NCI-H2107 treated with DMSO at 0.1 percent for 48 hours (cell line): ENCODE measurements at regions not wholly inside any gene's neighbourhood (a gene's known extent, or its start where the extent isn't known, plus 50 kb on each side); places are given as distances from the start of the nearest gene placed in this dataset.

Experiments used
- DNase-seq: peaks from one replicate; lab custom pipeline; 2025; ENCODE audit not compliant: unreplicated experiment; lab: John Stamatoyannopoulos, UW

DNA sequence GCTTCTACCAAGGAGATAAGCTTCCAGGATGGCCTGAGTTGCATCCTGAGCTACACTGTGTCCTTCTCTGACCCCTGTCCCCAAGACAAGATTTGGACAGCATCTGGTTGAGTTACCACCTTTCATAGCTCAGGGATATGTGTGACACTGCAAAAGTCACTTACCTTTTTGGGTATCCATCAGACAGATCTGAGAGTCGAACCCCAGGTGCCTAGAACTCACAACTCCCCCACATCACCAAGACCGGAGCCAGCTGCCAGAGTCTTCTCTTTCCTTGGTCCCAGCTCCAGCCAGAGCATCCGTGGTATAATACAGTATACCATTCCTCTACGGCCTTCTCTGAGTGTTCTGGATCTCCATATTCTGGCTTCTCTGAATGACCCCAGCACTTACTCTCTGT, 133.0 kb downstream of the CD83 start:
- DNase-seq: no peak

DNA sequence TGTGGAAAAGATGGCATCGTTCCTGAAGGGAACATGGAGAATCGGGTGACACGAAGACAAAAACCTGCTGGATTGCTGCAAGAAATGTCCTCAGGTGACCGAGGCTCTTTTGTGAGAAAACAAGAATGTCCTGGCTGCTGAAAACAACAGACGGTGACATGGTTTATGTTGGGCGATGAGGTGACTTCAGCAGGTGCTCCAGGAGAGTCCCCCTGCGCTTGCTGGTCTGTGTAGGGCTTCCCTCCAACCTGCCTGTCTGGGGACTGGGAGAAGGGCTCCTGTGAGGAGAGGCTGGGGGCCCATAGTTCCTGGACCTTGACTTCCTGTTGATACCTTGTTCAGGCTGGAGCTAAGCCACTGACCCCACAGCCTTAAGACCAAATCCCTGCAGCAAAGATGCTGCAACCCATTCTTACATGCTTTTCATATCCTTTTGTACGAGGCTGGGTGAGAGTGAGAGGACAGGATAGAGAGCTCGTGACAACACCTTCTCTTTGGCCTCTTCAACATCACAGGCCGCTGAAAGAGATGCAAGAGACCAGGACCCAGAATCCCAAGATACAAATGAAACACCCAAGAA, 134.8 kb downstream of the CD83 start:
- no peak for DNase-seq

- DNase-seq: no peak
These were observed 136.9 kb downstream of the CD83 start for GRCh38 chr6:14254505-14254904.

- DNase-seq: no peak
These were observed 138.3 kb downstream of the CD83 start for GRCh38 chr6:14255916-14256315.

- no peak for DNase-seq
These were observed 140.5 kb downstream of the CD83 start for GRCh38 chr6:14258117-14258516.

- no peak for DNase-seq
These were observed 141.4 kb downstream of the CD83 start for GRCh38 chr6:14258695-14259593.

DNA sequence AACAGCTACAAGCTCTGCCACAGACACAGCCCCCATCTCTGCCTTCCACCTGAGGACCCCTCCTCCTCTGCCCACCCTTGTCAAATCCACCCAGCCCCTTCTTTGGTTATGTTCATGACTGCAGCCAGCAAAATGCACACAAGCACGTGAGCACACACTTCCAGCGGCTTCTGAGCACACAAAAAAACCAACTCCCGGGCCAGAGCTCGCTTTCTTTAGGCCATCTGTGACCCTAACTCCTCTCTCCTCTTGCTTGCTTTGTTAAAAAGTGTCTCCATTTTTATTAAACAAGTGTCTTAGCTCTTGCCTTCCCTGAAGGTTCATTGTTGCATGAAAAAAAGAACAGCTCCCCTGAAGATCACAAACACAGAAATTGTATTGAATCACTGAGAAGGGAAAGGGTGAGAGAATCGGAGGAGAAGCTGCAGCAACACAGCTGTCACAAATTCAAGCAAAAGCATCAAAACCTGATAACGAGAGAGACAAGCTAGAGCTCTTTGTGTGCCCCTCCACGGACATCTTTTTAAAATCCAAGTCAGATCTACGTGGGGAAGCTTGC, 142.1 kb downstream of the CD83 start:
- no peak for DNase-seq

DNA sequence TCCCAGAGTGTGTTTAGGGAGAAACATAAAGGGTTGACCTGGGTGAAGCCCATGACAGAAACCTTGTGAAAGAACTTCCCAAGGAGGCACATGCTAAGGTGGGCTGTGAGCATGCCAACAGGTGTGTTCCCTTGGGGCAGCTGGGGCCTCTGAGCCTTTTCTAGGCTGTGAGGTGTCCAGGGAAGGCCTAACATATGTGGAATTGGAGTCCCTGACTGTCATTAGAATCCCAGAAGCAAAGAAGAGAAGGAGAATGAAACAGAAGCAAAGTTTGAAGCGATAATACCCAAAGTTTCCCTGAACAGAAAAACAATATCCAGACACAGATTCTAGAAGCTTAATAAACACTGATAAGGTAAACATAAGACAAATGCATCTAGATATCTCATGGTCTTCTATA, 143.3 kb downstream of the CD83 start:
- no peak for DNase-seq

GRCh38 chr6:14263881-14264424, 146.4 kb downstream of the CD83 start:
- DNase-seq: no peak

DNA sequence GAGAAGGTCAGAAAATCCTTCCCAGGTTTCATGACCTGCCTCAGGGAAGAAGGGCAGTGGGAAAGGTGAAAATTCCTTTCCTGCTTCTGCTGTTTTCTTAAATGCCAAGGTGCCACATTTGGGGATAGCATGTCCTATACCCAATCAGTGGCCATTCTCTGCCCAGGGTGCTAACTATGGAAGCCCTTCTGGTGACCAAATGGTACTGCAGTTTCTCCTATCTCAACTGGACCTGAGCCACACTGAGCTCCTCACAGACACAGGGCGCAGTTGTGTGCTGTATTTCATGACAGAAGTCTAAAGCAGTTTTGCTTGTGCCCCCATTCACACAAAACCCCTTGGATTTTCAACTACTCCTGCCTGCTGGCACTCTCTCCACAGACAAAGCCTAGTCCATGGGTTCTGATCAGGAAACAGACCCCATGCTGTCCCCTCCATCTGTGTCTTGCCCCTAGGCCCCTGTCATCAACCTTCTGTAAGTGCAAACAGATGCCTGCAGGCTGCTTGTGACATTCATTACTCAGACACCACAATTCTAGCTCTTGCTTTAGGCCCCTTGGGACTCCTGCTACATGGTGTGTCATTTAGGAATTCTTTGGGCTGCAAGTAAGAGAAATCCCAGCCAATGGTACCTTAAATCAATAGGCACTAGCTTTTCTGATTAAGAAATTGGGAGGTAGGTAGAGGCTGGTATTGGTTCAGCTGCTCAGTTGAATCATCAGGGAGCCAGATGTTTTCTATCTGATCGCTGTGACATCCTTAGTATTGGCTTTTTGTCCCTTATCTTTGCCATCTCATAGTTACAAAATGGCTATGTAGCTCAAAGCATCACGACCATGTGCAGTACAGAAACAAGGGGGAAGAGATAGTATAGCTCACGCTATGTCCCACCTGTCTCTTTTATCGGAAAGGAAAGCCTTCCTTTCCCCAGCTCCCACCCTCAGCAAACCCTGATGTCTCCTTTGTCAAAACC, 147.8 kb downstream of the CD83 start:
- no peak for DNase-seq

DNA sequence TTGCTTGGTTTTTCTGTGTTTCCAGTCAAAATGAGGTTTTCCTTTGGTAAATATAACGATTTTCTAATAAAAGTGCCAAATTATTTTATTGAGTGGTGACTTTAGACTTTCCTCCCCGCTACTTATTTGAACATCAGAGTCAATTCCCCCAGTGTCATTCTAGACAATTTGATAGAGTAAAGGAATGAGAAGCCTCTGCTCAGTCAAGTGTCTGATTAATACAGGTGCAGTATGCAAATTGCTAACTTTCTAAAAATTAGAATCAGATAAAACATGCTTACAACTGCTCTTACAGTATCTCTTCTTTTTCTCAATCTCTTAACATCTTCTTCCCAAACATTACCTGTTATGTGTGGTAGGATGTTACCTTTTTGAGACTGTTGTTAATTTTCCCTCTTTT, 148.7 kb downstream of the CD83 start:
- no peak for DNase-seq

- DNase-seq: no peak
These were observed 150.5 kb downstream of the CD83 start for GRCh38 chr6:14267885-14268660.

DNA sequence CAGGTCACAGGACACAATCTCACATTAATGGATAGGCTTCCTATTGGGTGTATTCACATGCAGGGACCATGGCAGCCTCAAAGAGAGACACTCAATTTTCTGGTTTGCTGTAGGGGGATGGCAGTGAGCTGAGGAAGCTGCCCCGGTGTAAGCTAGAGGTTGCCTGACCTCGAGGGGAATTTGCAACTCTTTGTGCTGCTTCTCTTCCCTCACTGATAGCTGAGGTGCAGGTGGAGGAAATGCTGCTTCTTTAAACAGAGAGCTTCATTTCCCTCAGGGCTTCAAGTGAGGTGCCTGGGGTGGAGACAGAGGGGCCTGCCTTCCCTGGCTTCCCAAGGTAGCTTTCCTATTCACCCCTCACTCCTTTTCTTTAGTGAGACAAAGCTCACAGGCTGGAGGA, 151.9 kb downstream of the CD83 start:
- no peak for DNase-seq

- DNase-seq: no peak
These were observed 152.7 kb downstream of the CD83 start for GRCh38 chr6:14270142-14270893.

DNA sequence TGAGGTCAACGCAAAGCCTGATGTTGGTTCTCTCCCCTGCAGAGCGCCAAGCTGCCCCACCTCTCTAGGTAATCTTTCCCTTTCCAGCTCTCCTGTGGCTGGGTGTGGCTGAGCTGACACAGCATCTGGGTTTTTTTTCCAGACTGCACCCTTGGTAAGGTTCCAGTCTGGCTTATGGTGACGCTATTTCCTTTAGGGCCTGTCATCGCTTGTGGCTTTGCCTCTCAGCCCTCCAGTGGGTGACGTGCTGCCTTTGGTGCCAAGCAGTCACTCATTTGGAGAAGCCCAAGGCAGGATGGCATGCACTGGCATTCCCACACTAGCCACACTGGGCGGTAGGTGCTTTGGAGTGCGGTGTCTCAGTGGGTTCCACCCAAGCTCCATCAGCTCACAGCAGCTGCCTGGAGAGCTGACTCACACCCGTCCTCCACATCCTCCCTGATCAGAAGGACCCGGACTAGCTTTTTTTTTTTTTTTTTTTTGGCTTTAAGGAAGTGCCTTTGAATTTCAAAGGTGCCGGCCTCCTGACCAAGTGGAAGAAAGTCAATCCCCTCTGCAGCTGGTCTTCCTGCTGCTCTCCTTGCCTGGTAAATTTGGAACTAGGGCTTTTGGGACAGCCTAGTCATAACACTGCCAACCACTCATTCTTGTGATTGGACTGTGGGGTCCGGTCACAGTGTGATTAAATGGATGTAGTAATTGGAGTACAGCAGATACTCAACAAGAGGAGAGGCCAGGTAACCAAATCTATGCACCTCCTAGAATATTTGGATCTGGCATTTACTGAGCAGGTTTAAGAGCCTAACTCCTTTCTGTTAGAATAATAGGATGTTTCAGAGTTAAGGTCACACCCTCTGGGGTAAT, 153.6 kb downstream of the CD83 start:
- no peak for DNase-seq

DNA sequence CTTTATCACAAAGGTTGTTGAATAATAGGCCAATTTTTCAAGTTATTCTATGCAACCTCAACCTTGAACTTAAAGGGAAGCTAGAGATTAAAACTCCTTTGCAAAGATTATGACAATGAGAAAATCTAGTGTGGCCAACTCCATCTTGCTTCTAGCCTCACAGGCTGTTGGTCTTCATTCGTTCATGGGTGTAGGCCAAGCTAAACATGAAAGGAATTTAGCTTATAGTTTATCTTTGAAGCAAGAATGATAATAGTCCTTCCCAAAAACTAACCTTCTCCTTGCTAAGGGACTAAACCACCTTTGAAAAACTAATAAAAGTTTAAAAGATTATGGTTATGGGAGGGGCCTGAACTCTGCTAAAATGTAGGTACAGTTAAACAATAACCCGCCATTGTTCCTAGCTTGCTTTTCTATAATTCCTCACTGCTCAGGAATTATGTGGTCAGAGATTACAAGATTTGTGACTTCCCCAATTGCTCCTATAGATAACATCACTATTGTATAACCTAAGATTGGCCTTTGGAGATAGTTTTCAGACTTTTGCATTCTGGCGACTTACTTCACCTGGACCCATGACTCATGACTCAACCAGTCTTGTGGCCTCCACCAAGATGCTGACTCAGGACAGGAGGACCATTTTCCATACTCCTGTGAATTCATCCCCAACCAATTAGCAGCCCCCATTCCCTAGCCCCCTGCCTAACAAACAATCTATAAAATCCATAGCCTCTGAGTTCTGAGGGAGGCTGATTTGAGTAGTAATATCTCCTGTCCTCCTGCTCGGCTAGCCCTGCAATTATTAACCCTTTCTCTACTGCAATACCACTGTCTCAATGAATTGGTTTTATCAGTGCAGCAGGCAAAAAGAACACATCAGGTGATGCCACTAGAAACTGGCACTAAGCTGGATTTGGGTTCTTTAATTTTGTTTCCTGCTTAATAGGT, 154.5 kb downstream of the CD83 start:
- DNase-seq: no peak

- DNase-seq: no peak
These were observed 155.1 kb downstream of the CD83 start for GRCh38 chr6:14272737-14273085.
